Transverse colon (tissue), 4 donors: ENCODE measurements at regions not wholly inside any gene's neighbourhood (a gene's known extent, or its start where the extent isn't known, plus 50 kb on each side); places are given as distances from the start of the nearest gene placed in this dataset.

Experiments
- DNase-seq: peaks from one replicate; pipeline ENCODE4 v3.0.0-alpha.2; 2019
- H3K27ac ChIP-seq, 4 donors: fragments of 200-600 bp; sonication (generic); 2 replicates each; pipeline ENCODE4 v1.5.1; 2016 to 2018; ENCODE audit warnings: inconsistent platforms in 4 of 4
- H3K27me3 ChIP-seq: fragments of 200-600 bp; sonication (generic); 2 replicates; pipeline ENCODE4 v1.5.1; 2017; ENCODE audit warnings: inconsistent platforms
- H3K36me3 ChIP-seq, 4 donors: fragments of 200-600 bp; sonication (generic); 2 replicates each; pipeline ENCODE4 v1.5.1; 2017 to 2019; ENCODE audit warnings: inconsistent platforms in 4 of 4
- H3K4me1 ChIP-seq, 4 donors: fragments of 200-600 bp; sonication (generic); 2 replicates each; pipeline ENCODE4 v1.5.1; 2017 to 2020; ENCODE audit warnings: inconsistent platforms in 4 of 4
- H3K4me3 ChIP-seq, 4 donors: fragments of 200-600 bp; sonication (generic); 1 replicate in 1 of 4; 2 replicates in 3 of 4; pipeline versions ENCODE4 v1.5.1 to v1.6.1; 2017 to 2019; ENCODE audit warnings: inconsistent platforms in 4 of 4
- H3K9me3 ChIP-seq, 2 donors: fragments of 200-600 bp; sonication (generic); 2 replicates each; pipeline ENCODE4 v1.5.1; 2017 to 2019; ENCODE audit warnings: inconsistent platforms in 2 of 2
- EP300 ChIP-seq: sonication (generic); formaldehyde crosslinking; IDR thresholded peaks from one replicate; pipeline ENCODE4 v1.6.1; 2017; ENCODE audit warnings: antibody characterized with exemption, low read depth
- POLR2A ChIP-seq: fragments of 450-650 bp; IDR thresholded peaks from one replicate; pipeline ENCODE4 v1.6.1; 2016; ENCODE audit warnings: antibody characterized with exemption, mild to moderate bottlenecking, moderate library complexity
- POLR2AphosphoS5 ChIP-seq, 3 donors: sonication (generic); formaldehyde crosslinking; IDR thresholded peaks; one replicate each; pipeline ENCODE4 v1.6.1; 2016; ENCODE audit warnings: antibody characterized with exemption in 3 of 3
- WGBS, 2 donors: methylation state at CpG; one replicate each; pipeline ENCODE4 v1.1.5; 2018; ENCODE audit warnings: low coverage in 1 of 2; 5-methylcytosine and 5-hydroxymethylcytosine counted together
- in situ Hi-C, 4 donors: fragments of 200-750 bp; cut with MboI; loops; one replicate each; pipeline versions ENCODE4 v1.15.0 to v1.15.1; 2017; ENCODE audit warnings: low sequenced_read_pairs in 3 of 4, low pct_ligation_motif_present in 1 of 4, low pct_unique_long_range_greater_than_20kb in 1 of 4
- intact Hi-C: fragments of 100-400 bp; cut with DNase I; formaldehyde crosslinking; loops from one replicate; pipeline ENCODE4 v1.15.1; 2023; ENCODE audit warnings: low total_unique reads
- TF ChIP-seq, protein P1 (sequence below), 5 experiments: fragments of 200-600 bp in 3 of 5; fragments of 450-650 bp in 2 of 5; sonication (generic) in 3 of 5; IDR thresholded peaks; 1 replicate in 2 of 5; 2 replicates in 3 of 5; pipeline ENCODE4 v1.5.1; 2016 to 2017; ENCODE audit warnings: antibody characterized with exemption in 5 of 5, inconsistent platforms in 3 of 5, mild to moderate bottlenecking in 2 of 5, moderate library complexity in 1 of 5

DNA sequence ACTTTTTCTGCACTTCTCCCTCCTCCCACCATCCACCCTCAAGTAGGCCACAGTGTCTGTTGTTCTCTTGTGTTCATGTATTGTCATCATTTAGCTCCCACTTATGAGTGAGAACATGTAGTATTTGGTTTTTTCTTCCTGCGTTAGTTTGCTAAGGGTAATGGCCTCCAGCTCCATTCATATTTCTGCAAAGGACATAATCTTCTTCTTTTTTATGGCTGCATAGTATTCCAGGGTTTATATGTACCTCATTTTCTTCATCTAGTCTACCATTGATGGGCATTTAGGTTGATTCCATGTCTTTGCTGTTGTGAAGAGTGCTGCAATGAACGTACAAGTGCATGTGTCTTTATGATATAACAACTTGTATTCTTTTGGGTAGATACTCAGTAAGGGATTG, 230.4 kb downstream of the ARL4A start:
- H3K4me1 ChIP-seq = peaks cover 0 to 13% (median 2%) of the 10 kb centered on the region in 4 donors

DNA sequence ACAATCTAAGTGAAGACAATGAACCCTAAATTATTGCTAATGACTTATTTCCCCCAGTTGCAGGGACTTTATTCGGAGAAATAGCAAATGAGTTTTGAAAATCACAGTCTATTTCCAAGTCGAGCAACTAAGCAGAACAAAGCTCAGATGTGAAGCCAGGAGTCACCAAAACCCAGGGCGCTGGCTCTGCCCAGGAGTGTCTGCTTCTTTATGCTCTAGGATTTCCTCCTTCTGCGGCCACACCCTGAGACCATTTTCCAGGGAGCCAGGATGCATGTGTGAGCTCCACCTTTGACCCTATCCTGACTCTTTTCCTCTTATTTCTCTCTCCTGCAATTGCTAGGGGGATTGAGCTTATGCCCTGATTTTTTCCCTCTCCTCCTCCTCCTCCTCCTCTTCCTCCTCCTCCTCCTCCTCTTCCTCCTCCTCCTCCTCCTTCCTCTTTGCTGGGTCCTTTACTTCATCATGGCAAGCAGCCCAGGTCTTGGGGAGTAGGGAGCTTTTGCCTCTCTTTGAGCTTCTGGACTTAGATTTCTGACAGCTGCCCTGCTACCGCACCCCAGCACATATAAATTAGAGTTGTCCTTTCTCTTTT, 234.4 kb downstream of the ARL4A start:
- TF ChIP-seq POLR2A (no peak), POLR2AphosphoS5 (IDR thresholded peaks at IDR 0.05) (no peak), EP300 (no peak)
- TF ChIP-seq, protein P1, sequence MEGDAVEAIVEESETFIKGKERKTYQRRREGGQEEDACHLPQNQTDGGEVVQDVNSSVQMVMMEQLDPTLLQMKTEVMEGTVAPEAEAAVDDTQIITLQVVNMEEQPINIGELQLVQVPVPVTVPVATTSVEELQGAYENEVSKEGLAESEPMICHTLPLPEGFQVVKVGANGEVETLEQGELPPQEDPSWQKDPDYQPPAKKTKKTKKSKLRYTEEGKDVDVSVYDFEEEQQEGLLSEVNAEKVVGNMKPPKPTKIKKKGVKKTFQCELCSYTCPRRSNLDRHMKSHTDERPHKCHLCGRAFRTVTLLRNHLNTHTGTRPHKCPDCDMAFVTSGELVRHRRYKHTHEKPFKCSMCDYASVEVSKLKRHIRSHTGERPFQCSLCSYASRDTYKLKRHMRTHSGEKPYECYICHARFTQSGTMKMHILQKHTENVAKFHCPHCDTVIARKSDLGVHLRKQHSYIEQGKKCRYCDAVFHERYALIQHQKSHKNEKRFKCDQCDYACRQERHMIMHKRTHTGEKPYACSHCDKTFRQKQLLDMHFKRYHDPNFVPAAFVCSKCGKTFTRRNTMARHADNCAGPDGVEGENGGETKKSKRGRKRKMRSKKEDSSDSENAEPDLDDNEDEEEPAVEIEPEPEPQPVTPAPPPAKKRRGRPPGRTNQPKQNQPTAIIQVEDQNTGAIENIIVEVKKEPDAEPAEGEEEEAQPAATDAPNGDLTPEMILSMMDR (IDR thresholded peaks at IDR 0.05) = no peak
- intact Hi-C loops (no loop called here), in situ Hi-C loops (no loop called here)
- WGBS, 2 donors = 35 to 40% methylated on average over 2 to 5 of the region's 5 CpGs
- DNase-seq = peak; percentile 68
- Histone ChIP-seq H3K36me3 (no peaks in the 10 kb centered on the region), H3K27me3 (no peaks in the 10 kb centered on the region), H3K9me3 (no peaks in the 10 kb centered on the region), H3K27ac (peak overlapping the region in 3 of 4 donors; percentile 5 to 38 (median 36)), H3K4me1 (peaks cover 0 to 13% (median 2%) of the 10 kb centered on the region in 4 donors), H3K4me3 (no peak overlapping the region)

More for the DNA sequence above, 230.4 kb downstream of the ARL4A start:
- in situ Hi-C loops (no loop called here), intact Hi-C loops (no loop called here)
- no peak for DNase-seq
- no peaks in the 10 kb centered on the region for H3K36me3 ChIP-seq
- WGBS, 2 donors = 82% methylated on average over 2 of the region's 2 CpGs; no CpG with 5 or more reads in 1 of the 2 donors
- H3K4me3 ChIP-seq = no peak overlapping the region
- no peak overlapping the region for H3K27ac ChIP-seq
- H3K27me3 ChIP-seq = no peaks in the 10 kb centered on the region
- TF ChIP-seq POLR2A = no peak
- no peak for TF ChIP-seq POLR2AphosphoS5 (IDR thresholded peaks at IDR 0.05)
- TF ChIP-seq, protein P1 (IDR thresholded peaks at IDR 0.05) = no peak
- no peak for TF ChIP-seq EP300
- H3K9me3 ChIP-seq = no peaks in the 10 kb centered on the region

DNA sequence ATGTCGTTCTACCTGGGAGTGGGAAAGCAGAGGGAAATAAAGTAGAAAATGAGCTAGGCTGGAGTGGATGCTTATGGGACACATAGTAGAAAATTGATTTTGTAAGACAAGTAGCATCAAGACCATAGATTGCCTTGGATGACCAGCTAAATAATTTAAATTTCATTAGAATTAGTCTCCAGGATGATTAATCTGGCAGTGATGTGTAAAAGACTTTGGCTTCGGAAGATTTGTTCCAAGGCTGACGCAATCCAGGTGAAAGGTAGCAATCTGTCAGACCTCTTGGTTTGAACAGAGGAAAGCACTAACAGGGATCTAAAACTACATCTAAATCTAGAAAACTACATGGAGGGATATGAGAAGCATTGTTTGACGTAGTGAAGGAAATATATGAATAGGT, 236.5 kb downstream of the ARL4A start:
- intact Hi-C loops = no loop called here
- Histone ChIP-seq H3K27ac (no peak overlapping the region), H3K36me3 (no peaks in the 10 kb centered on the region), H3K9me3 (no peaks in the 10 kb centered on the region), H3K4me1 (peaks cover 0 to 28% (median 10%) of the 10 kb centered on the region in 4 donors), H3K27me3 (no peaks in the 10 kb centered on the region), H3K4me3 (no peak overlapping the region)
- in situ Hi-C loops = no loop called here
- 87 to 88% methylated on average over 4 of the region's 4 CpGs for WGBS, 2 donors
- DNase-seq = no peak
- TF ChIP-seq, protein P1 (IDR thresholded peaks at IDR 0.05) = no peak
- TF ChIP-seq POLR2AphosphoS5 (IDR thresholded peaks at IDR 0.05) (no peak), POLR2A (no peak), EP300 (no peak)

DNA sequence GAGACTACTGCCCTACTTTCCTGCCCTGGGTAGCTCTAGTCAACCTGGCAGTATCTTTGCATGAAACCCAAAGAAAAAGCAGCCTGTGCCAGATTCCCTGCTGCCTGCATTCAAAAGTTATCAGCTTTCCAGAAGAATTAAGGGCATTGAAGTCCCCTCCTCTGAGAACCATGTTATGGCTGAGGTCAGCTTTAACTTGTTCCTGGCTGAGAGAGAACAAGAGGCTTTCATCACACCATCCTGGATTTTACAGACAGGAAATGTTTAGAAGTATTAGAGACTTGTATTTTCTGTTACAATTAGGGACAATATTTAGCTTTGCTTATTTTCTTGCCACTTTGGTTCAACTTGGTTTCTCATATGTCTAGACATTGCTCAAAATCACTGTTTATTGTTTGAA, 238.8 kb downstream of the ARL4A start:
- Histone ChIP-seq H3K36me3 (no peaks in the 10 kb centered on the region), H3K4me1 (peaks cover 0 to 32% (median 10%) of the 10 kb centered on the region in 4 donors), H3K27me3 (no peaks in the 10 kb centered on the region), H3K27ac (no peak overlapping the region), H3K9me3 (no peaks in the 10 kb centered on the region), H3K4me3 (no peak overlapping the region)
- in situ Hi-C loops (no loop called here), intact Hi-C loops (no loop called here)
- TF ChIP-seq POLR2A = no peak
- TF ChIP-seq EP300 = no peak
- TF ChIP-seq, protein P1 (IDR thresholded peaks at IDR 0.05) = no peak
- TF ChIP-seq POLR2AphosphoS5 (IDR thresholded peaks at IDR 0.05) = no peak
- DNase-seq = no peak
